Keratinocyte (primary cell): ENCODE measurements at regions not wholly inside any gene's neighbourhood (a gene's known extent, or its start where the extent isn't known, plus 50 kb on each side); places are given as distances from the start of the nearest gene placed in this dataset.
"Not testable (repeated sequence)": the region's sequence is repeated elsewhere in the genome, so short reads cannot be mapped to it uniquely, and the experiment has no call there.

Experiments used
- DNase-seq: peaks from one replicate; pipeline ENCODE4 v3.0.0-alpha.2; 2011; ENCODE audit warnings: low read depth, missing footprints, low spot score
- FAIRE-seq: peaks from 2 replicates; lab custom pipeline; 2011; peaks lifted over from hg19 to GRCh38; lab: Jason Lieb, UNC
- H2AFZ ChIP-seq: 2 replicates; pipeline ENCODE4 v1.6.0; 2012; ENCODE audit warnings: low read length, control low read depth, inconsistent platforms; ENCODE audit not compliant: control insufficient read depth
- H3K27ac ChIP-seq: 2 replicates; pipeline ENCODE4 v1.5.1; 2011; ENCODE audit warnings: low read length; ENCODE audit not compliant: control insufficient read depth, insufficient read depth
- H3K27me3 ChIP-seq: 3 replicates; pipeline ENCODE4 v1.6.0; 2011; ENCODE audit warnings: low read length; ENCODE audit not compliant: control insufficient read depth, insufficient read depth; ENCODE audit errors: extremely low read depth
- H3K36me3 ChIP-seq, 2 experiments: 2 replicates in 1 of 2; 3 replicates in 1 of 2; pipeline ENCODE4 v1.5.1; 2011; ENCODE audit warnings: low read length in 2 of 2, mild to moderate bottlenecking in 1 of 2; ENCODE audit not compliant: control insufficient read depth in 2 of 2, insufficient read depth in 2 of 2; ENCODE audit errors: extremely low read depth in 1 of 2
- H3K4me1 ChIP-seq: 3 replicates; pipeline ENCODE4 v1.5.1; 2011; ENCODE audit warnings: low read length; ENCODE audit not compliant: control insufficient read depth, insufficient read depth; ENCODE audit errors: extremely low read depth
- H3K4me2 ChIP-seq: 3 replicates; pipeline ENCODE4 v1.6.0; 2011; ENCODE audit warnings: low read depth, low read length; ENCODE audit not compliant: control insufficient read depth, insufficient read depth; ENCODE audit errors: extremely low read depth
- H3K4me3 ChIP-seq, 3 experiments: fragments of 200-600 bp in 1 of 3; sonication (generic) in 1 of 3; 2 replicates in 2 of 3; 3 replicates in 1 of 3; pipeline ENCODE4 v1.5.1; 2011 to 2016; ENCODE audit warnings: low read length in 3 of 3, mild to moderate bottlenecking in 3 of 3, control low read depth in 2 of 3, inconsistent platforms in 1 of 3, low read depth in 1 of 3, mixed read lengths in 1 of 3, mixed run types in 1 of 3, moderate library complexity in 1 of 3; ENCODE audit not compliant: control insufficient read depth in 2 of 3, insufficient read depth in 2 of 3; ENCODE audit errors: extremely low read depth in 1 of 3
- H3K79me2 ChIP-seq: 2 replicates; pipeline ENCODE4 v1.6.0; 2012; ENCODE audit warnings: low read length; ENCODE audit not compliant: control insufficient read depth, insufficient read depth
- H3K9ac ChIP-seq: 3 replicates; pipeline ENCODE4 v1.6.0; 2011; ENCODE audit warnings: low read length; ENCODE audit not compliant: control insufficient read depth, insufficient read depth; ENCODE audit errors: extremely low read depth
- H3K9me1 ChIP-seq: 3 replicates; pipeline ENCODE4 v1.6.0; 2011; ENCODE audit warnings: low read length; ENCODE audit not compliant: control insufficient read depth, insufficient read depth; ENCODE audit errors: extremely low read depth
- H3K9me3 ChIP-seq: 2 replicates; pipeline ENCODE4 v1.5.1; 2012; ENCODE audit warnings: low read depth, low read length; ENCODE audit not compliant: control insufficient read depth
- H4K20me1 ChIP-seq: 3 replicates; pipeline ENCODE4 v1.6.0; 2011; ENCODE audit warnings: low read length; ENCODE audit not compliant: control insufficient read depth, insufficient read depth; ENCODE audit errors: extremely low read depth
- EZH2 ChIP-seq: IDR thresholded peaks from one replicate; pipeline ENCODE4 v1.6.1; 2012; ENCODE audit warnings: inconsistent platforms, mild to moderate bottlenecking, low read length, moderate library complexity
- dilution Hi-C: fragments of 300-500 bp; cut with MboI; formaldehyde crosslinking; loops from one replicate; pipeline ENCODE4 v1.7.0; 2020; ENCODE audit warnings: low sequenced_read_pairs; ENCODE audit not compliant: extremely low pct_ligation_motif_present
- TF ChIP-seq, protein P1 (sequence below), 3 experiments: IDR thresholded peaks in 1 of 3; conservative IDR thresholded peaks in 1 of 3; optimal IDR thresholded peaks in 1 of 3; 2 replicates in 2 of 3; 3 replicates in 1 of 3; pipeline versions ENCODE3 to v1.5.1; 2011; ENCODE audit warnings: low read length in 3 of 3, mild to moderate bottlenecking in 3 of 3, moderate library complexity in 2 of 3, control low read depth in 1 of 3, inconsistent platforms in 1 of 3; ENCODE audit not compliant: insufficient read depth in 2 of 3; ENCODE audit errors: extremely low read depth in 1 of 3

DNA sequence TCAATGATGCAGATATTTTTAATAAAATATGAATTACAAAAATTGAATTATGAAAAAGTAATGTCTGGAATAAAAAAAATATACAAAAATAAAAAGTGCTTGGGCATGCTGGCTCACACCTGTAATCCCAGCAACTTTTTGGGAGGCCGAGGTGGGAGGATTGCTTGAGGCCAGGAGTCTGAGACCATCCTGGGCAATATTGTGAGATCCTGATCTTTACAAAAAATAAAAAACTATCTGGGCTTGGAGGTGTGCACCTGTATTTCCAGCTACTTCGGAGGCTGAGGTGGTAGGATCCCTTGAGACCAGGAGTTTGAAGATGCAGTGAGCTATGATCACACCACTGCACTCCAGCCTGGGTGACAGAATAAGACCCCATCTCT lies 141.8 kb downstream of the NPIPB5 start:
- no peak overlapping the region for H3K4me3 ChIP-seq
- H3K27me3 ChIP-seq = peaks cover 4% of the 10 kb centered on the region
- H4K20me1 ChIP-seq = no peaks in the 10 kb centered on the region
- H3K9ac ChIP-seq = no peak overlapping the region
- FAIRE-seq (no peak), DNase-seq (no peak)
- no peaks in the 10 kb centered on the region for H3K9me3 ChIP-seq
- no peaks in the 10 kb centered on the region for H3K36me3 ChIP-seq
- TF ChIP-seq, protein P1, sequence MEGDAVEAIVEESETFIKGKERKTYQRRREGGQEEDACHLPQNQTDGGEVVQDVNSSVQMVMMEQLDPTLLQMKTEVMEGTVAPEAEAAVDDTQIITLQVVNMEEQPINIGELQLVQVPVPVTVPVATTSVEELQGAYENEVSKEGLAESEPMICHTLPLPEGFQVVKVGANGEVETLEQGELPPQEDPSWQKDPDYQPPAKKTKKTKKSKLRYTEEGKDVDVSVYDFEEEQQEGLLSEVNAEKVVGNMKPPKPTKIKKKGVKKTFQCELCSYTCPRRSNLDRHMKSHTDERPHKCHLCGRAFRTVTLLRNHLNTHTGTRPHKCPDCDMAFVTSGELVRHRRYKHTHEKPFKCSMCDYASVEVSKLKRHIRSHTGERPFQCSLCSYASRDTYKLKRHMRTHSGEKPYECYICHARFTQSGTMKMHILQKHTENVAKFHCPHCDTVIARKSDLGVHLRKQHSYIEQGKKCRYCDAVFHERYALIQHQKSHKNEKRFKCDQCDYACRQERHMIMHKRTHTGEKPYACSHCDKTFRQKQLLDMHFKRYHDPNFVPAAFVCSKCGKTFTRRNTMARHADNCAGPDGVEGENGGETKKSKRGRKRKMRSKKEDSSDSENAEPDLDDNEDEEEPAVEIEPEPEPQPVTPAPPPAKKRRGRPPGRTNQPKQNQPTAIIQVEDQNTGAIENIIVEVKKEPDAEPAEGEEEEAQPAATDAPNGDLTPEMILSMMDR (optimal IDR thresholded peaks at IDR 0.05 in 1 of 3, IDR thresholded peaks at IDR 0.05 in 1 of 3, conservative IDR thresholded peaks at IDR 0.05 in 1 of 3; ENCODE audit: extremely low read depth in 1 of 3, insufficient read depth in 2 of 3, low read length in 3 of 3) = no peak
- no peak for TF ChIP-seq EZH2
- no peaks in the 10 kb centered on the region for H3K79me2 ChIP-seq
- H2AFZ ChIP-seq = no peak overlapping the region
- no peaks in the 10 kb centered on the region for H3K4me1 ChIP-seq
- no peak overlapping the region for H3K27ac ChIP-seq
- no peak overlapping the region for H3K4me2 ChIP-seq
- dilution Hi-C loops = no loop called here
- no peaks in the 10 kb centered on the region for H3K9me1 ChIP-seq

DNA sequence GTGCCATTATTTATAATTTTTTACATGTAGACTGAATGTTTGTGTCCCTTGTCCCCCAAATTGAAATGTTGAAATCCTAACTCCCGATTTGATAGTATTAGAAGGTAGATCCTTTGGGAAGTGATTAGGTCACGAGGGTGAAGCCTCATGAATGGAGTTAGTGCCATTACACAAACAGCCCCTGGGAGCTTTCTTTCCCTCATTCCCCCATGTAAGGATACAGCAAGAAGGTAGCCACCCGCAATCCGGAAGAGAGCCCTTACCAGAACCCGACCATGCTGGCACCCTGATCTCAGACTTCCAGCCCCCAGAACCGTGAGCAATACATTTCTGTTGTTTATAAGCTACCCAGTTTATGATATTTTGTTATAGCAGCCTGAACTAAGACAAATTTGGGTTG lies 143.2 kb downstream of the NPIPB5 start:
- no peak overlapping the region for H3K4me3 ChIP-seq
- H3K9ac ChIP-seq = no peak overlapping the region
- H3K4me2 ChIP-seq = no peak overlapping the region
- no peak for DNase-seq
- no peak for TF ChIP-seq EZH2
- H2AFZ ChIP-seq = no peak overlapping the region
- H3K79me2 ChIP-seq = no peaks in the 10 kb centered on the region
- dilution Hi-C loops = no loop called here
- H3K9me1 ChIP-seq = no peaks in the 10 kb centered on the region
- no peaks in the 10 kb centered on the region for H3K36me3 ChIP-seq
- no peaks in the 10 kb centered on the region for H3K4me1 ChIP-seq
- H3K27ac ChIP-seq = no peak overlapping the region
- H3K27me3 ChIP-seq = no peaks in the 10 kb centered on the region
- no peaks in the 10 kb centered on the region for H4K20me1 ChIP-seq
- no peak for FAIRE-seq
- H3K9me3 ChIP-seq = no peaks in the 10 kb centered on the region

- H3K4me2 ChIP-seq, H3K36me3 ChIP-seq, FAIRE-seq, H4K20me1 ChIP-seq, H3K4me1 ChIP-seq, dilution Hi-C loops, H3K9me3 ChIP-seq, H3K4me3 ChIP-seq, H3K79me2 ChIP-seq, H3K9me1 ChIP-seq, DNase-seq, H3K9ac ChIP-seq, H3K27ac ChIP-seq, H3K27me3 ChIP-seq, H2AFZ ChIP-seq: not testable (repeated sequence)
Measured at GRCh38 chr16:22656573-22656972, 145.9 kb downstream of the NPIPB5 start.
